ENCODE measurements at regions not wholly inside any gene's neighbourhood (a gene's known extent, or its start where the extent isn't known, plus 50 kb on each side); places are given as distances from the start of the nearest gene placed in this dataset.

- DNase-seq (ENCODE audit: insufficient read length) (peak; percentile 49), FAIRE-seq (no peak)
- TF ChIP-seq TAF1 (IDR thresholded peaks at IDR 0.05; ENCODE audit: borderline replicate concordance, low read depth, low read length) (no peak), POLR2A (IDR thresholded peaks at IDR 0.05; ENCODE audit: low read depth, low read length) (no peak), POLR2AphosphoS5 (IDR thresholded peaks at IDR 0.05; ENCODE audit: low read depth, low read length) (no peak)
Observed at GRCh38 chr1:47709019-47709871, 271.4 kb downstream of the FOXD2 start.

- DNase-seq (ENCODE audit: insufficient read length) (no peak), FAIRE-seq (no peak)
- TF ChIP-seq POLR2AphosphoS5 (IDR thresholded peaks at IDR 0.05; ENCODE audit: low read depth, low read length) (no peak), TAF1 (IDR thresholded peaks at IDR 0.05; ENCODE audit: borderline replicate concordance, low read depth, low read length) (no peak), POLR2A (IDR thresholded peaks at IDR 0.05; ENCODE audit: low read depth, low read length) (no peak)
Observed at GRCh38 chr1:47709872-47710231, 272.0 kb downstream of the FOXD2 start.

- FAIRE-seq (peak; percentile 88), DNase-seq (ENCODE audit: insufficient read length) (peak; percentile 92)
Observed at GRCh38 chr1:47710329-47711071, 272.7 kb downstream of the FOXD2 start.

More at GRCh38 chr1:47710329-47711071, 272.7 kb downstream of the FOXD2 start:
- no peak for TF ChIP-seq POLR2AphosphoS5 (IDR thresholded peaks at IDR 0.05; ENCODE audit: low read depth, low read length)
- no peak for TF ChIP-seq TAF1 (IDR thresholded peaks at IDR 0.05; ENCODE audit: borderline replicate concordance, low read depth, low read length)
- TF ChIP-seq POLR2A (IDR thresholded peaks at IDR 0.05; ENCODE audit: low read depth, low read length) = no peak
